Effector CD8-positive, alpha-beta T cell (primary cell): ENCODE measurements at regions not wholly inside any gene's neighbourhood (a gene's known extent, or its start where the extent isn't known, plus 50 kb on each side); places are given as distances from the start of the nearest gene placed in this dataset.
"Not testable (repeated sequence)": the region's sequence is repeated elsewhere in the genome, so short reads cannot be mapped to it uniquely, and the experiment has no call there.

Experiments used
- DNase-seq: peaks from one replicate; lab custom pipeline; 2025; lab: John Stamatoyannopoulos, UW

GRCh38 chr1:47491341-47491753 is 53.5 kb downstream of the FOXD2 start:
- no peak for DNase-seq

DNA sequence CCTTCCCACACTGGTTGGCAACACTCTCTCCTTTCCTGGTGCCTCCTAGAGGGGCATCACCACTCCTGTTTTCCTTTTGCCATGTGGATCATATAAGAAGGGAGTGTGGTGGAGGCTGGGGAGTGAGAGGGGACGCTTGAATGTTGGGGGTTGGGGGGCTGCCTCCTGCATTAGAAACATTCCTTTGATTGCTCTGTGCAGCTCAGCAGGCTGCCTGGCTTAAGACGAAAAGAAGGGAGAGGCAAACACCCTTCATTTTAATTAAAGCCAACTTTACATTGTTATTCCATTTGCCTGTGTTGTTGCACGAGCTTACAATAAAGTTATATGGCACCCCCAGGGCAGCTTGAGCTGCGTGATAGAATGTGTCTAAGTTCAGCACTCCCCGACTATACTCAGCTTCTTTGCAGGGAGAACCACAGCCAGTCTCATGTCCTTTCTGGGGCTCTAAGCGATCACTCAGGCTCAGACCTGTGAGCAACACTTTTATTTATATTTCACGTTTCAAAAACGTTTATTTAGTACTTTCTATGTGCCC is 57.4 kb downstream of the FOXD2 start:
- DNase-seq: no peak

GRCh38 chr1:47498551-47498950 is 60.7 kb downstream of the FOXD2 start:
- no peak for DNase-seq

DNA sequence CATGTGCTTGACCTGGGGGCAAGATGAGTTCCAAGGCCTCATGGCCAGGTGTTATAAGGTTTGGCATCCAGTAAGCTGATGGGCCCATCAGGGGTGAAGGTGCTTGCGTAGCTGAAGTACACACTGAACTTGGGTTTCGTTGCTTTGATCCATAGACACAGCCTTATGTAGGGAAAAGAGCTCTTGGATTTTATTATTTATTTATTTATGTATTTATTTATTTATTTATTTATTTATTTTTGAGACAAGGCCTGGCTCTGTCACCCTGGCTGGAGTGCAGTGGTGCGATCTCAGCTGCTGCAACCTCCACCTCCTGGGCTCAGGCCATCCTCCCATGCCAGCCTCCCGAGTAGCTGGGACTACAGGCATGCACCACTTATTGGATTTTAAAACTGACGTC is 63.2 kb downstream of the FOXD2 start:
- DNase-seq: no peak

DNA sequence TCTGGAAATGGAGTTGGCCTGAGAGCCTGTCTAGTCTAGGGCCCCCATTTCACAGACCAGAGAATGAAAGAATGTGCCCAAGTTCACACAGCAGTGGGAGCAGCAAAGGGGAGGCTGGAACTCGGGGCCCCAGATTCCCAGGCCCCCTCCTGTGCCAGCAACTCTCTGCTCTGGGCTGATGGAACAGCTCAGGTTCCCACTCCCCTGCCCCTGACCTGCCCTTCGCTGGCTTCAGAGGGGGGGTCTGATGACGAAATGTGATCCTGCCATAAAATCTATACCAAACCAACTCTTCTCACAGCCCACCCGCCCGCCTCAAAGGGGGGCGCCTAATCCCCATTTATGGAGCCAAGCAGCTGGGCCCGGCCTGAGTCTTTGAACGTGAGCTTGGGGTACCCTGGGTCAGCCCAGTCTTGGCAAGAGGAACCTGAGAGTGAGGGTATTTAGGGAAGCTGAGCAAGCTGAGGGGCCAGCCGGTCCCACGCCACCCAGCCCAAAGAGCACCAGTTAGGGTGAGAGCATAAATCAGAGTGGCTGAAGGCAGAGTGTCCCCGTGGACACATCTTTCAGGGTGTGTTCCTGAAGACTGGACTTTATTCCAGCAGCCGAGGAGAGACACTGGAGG is 65.0 kb downstream of the FOXD2 start:
- no peak for DNase-seq

GRCh38 chr1:47504840-47505239 is 67.0 kb downstream of the FOXD2 start:
- DNase-seq: not testable (repeated sequence)

DNA sequence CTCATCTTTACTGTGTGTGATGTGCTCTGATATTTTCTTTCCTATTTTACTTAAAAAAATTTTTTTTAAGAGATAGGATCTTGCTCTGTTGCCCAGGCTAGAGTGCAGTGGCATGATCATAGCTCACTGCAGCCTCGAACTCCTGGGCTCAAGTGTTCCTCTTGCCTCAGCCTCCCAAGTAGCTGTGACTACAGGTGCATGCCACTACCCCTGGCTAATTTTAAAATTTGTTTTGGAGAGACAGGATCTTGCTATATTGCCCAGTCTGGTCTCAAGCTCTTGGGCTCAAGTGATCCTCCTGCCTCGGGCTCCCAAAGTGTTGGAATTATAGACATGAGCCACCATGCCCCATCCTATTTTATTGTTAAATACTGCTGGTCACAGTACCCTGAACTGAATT is 67.4 kb downstream of the FOXD2 start:
- DNase-seq: no peak

GRCh38 chr1:47506053-47506452 is 68.2 kb downstream of the FOXD2 start:
- no peak for DNase-seq

GRCh38 chr1:47507144-47507543 is 69.3 kb downstream of the FOXD2 start:
- no peak for DNase-seq

GRCh38 chr1:47507881-47508701 is 70.2 kb downstream of the FOXD2 start:
- DNase-seq: no peak

DNA sequence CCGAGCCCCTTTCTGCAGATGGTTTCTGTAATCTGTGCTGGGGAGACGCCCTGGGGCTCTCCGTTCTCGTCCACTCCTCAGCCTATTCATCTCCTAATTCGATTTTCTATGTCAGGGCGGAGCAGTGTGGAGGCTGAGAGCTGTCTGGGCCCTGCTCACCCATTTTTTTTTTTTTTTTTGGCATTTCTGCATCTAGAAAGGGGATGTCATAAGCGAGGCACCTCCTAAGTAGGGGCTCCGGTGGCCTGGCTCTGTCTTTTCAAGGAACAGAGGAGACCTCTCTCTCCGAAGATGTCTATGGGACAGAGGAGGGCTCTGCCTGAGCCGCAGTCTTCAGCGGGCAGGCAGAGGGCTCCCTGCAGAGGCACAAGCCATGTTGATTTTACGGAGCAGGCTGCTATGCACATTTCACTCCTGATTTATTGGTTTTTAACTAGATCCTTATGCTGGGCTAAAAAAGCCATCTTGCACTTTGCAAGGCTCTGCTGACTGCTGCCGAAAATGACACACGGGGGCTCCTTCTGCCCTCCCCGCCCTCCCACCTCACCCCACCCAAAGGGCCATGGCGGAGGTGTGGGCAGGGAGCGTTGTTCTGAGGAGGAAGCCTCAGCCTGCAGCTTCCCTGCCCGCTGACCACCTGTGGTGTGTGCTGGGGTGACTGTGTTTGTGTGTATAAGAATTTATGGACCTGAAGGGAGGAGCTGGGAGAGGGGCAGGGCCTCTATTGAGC is 71.0 kb downstream of the FOXD2 start:
- DNase-seq: no peak

DNA sequence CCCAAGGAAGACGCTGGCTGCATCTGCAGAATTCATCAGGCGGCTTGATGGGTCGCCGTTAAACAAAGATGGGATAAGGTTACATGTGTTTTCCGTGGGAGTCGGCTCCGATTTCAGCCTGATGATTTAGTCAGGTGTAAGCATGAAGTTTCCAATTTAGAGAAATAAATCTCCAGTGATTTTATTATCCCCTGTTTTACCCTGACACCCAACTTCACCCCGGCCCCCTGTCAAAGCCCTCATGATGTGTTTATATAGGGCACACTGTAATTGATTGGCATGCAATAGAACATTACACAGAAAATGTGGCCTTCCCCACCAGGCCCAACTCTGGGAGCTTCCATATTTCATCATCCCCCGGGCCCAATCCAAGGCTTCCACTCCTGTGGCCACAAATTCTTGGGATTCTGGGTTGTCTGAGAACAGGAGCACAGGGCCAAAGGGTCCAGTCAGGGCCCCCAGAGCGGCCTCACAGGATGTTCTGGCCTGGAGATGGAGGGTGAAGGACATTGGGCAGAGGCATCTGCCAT is 72.5 kb downstream of the FOXD2 start:
- DNase-seq: no peak

DNA sequence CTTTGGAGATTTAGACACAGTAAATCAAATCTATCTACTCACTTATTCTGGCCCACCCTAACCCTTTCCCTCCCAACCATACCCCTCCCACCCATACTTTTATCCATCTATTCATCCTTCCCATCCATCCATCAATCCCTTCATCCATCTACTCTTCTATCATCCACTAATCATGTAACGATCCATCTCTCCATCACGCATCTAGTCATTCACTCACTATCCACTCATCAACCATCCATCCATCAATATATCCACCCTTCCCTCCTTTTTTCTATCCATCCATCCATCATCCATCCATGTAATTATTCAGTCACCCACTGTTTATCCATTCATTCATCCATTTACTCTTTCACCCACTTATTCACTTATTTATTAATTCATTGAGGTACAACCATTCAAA is 74.0 kb downstream of the FOXD2 start:
- no peak for DNase-seq

GRCh38 chr1:47513393-47513792 is 75.5 kb downstream of the FOXD2 start:
- DNase-seq: no peak

DNA sequence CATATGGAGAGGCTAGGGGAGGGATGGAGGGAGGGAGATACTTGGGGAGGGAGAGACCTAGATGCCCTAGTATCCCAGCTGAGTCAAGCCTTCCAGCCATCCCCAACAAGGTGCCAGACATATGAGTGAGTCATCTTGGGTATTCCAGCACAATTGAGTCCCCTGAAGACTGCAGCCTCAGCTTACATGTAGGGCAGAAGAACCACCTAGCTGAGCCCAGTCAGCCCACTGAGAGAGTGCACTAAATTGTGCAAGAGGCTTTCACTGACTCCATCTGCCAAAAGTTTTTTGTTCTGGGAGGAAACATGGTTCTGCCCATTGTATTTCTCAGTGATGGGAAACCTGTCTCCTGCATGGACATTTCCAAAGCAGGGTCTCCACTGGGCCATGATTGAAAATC is 76.4 kb downstream of the FOXD2 start:
- DNase-seq: no peak

DNA sequence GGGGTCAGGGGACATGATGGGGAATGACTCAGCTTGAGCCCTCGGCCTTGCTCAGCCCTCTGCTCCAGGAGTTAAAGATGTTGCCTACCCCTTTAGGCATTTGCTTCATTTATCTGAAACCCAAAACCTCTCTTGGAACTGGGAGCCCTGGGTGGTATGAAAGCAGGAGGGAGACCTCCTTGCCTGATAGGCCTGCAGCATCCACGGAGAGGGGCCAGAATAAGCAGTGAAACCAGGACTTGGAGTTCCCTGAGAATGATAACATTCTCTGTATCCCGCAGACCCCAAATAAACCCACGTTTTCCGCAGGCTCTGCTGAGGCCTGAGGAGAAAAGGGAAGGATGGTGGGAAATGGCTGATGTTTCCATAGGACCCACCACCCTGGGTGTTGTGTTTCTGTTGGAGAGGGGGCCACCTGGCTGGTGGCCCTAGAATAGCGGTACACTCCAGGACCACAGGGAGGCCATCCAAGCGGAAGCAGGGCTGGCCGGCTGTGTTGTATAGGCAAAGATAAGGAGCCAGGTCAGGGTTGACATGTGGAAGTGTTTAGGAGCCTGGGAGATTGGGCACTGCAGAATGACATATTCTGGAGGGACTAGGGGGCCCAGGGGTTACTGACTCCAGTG is 77.4 kb downstream of the FOXD2 start:
- no peak for DNase-seq

- DNase-seq: no peak
Observed at GRCh38 chr1:47517946-47518345, 80.1 kb downstream of the FOXD2 start.

DNA sequence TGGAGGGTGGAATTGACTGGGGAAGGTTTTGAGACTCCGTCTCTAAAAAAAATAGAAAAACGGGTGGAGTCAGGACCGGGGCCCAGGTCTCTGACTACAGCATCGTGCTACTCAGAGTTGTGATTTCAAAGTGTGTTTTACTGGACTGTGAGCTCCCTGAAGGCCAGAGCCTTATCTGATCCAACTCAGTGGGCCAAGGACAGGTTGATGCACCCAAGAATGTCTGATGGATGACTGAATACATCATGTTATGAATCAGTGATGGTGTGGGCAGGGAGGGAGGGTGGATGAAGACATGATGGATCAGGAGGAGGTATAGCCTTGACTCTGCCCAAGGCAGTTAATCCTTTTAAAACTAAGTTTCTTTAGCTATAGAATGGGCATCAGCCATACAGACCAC is 81.6 kb downstream of the FOXD2 start:
- no peak for DNase-seq

DNA sequence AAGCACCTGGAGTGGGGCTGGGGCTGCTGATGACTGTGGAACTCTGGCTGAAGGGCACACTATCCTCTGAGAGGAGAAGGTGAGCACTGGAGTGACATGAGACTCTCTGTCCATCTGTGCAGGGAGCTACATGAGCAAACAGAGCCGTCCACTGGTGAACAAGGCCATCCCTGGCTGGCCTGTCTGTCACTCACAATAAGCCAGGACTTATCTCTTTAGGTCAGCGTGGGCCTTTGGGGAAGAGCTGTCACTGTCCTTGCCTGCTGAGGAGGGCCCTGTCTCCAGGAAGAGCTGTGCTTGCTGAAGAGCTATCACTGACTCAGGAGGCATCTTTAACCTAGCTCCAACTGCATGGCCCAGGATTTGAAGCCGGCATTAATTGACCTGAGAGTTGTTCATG is 82.1 kb downstream of the FOXD2 start:
- DNase-seq: no peak

DNA sequence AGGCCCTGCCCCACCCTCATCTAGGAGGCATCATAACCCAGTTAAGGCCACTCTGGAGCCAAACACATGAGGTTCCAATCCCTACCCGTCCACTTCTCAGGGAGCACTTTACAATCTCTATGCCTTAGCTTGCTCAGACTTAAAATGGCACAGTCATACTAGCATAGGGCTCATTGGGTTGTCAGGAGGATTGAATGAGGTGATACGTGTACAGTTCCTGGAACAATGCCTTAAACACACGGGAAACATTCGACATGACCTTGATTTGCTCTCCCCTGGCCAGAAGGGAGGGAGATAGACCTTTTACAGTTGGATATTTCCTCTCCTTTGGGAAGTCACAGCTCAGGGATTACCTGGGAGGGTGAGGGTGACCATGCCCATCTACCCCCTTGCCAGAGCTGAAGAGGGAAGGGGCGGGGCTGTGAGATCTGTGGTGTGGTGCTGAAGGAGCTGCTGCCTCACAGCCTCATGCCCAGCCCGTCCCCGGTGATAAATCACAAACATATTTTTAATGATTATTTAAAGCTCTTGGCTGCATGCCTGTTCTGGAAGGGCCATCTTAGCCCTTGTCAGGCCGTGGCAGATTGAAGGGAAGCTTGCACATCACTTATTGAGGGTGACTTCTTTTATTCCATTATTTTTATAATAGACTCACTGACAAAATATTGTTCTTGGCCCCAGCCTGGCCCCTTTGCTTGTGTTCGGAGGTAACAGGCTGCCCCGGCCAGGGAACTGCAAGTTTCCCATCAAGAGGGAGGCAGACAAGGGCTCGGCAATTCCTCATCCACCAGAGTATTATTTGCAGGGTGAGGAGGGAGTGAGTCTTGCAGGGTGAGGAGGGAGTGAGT is 83.4 kb downstream of the FOXD2 start:
- DNase-seq: no peak
